Ectodermal cell (in vitro differentiated cells): ENCODE measurements at regions not wholly inside any gene's neighbourhood (a gene's known extent, or its start where the extent isn't known, plus 50 kb on each side); places are given as distances from the start of the nearest gene placed in this dataset.

ENCODE experiments used
- H3K27ac ChIP-seq: 2 replicates; pipeline ENCODE4 v1.7.0; 2013; ENCODE audit warnings: mild to moderate bottlenecking, low read depth, low read length; ENCODE audit not compliant: insufficient read depth, poor library complexity, severe bottlenecking
- H3K27me3 ChIP-seq: 2 replicates; pipeline ENCODE4 v1.7.0; 2013; ENCODE audit warnings: mild to moderate bottlenecking, low read length; ENCODE audit not compliant: insufficient read depth, control insufficient read depth, poor library complexity, severe bottlenecking
- H3K36me3 ChIP-seq: one replicate; pipeline ENCODE4 v1.7.0; 2013; ENCODE audit warnings: low read length; ENCODE audit not compliant: control insufficient read depth, insufficient read depth
- H3K4me1 ChIP-seq: one replicate; pipeline ENCODE4 v1.7.0; 2013; ENCODE audit warnings: low read length; ENCODE audit not compliant: control insufficient read depth, insufficient read depth
- H3K4me3 ChIP-seq: 2 replicates; pipeline ENCODE4 v1.7.0; 2013; ENCODE audit warnings: low read depth, low read length, control low read depth; ENCODE audit not compliant: insufficient read depth
- H3K9me3 ChIP-seq: 2 replicates; pipeline ENCODE4 v1.7.0; 2013; ENCODE audit warnings: mild to moderate bottlenecking, low read length, moderate library complexity; ENCODE audit not compliant: control insufficient read depth
- WGBS, 2 experiments: methylation state at CpG; one replicate each; pipeline ENCODE4 v1.1.7; 2013; ENCODE audit warnings: missing lambda C conversion rate in 2 of 2; 5-methylcytosine and 5-hydroxymethylcytosine counted together

DNA sequence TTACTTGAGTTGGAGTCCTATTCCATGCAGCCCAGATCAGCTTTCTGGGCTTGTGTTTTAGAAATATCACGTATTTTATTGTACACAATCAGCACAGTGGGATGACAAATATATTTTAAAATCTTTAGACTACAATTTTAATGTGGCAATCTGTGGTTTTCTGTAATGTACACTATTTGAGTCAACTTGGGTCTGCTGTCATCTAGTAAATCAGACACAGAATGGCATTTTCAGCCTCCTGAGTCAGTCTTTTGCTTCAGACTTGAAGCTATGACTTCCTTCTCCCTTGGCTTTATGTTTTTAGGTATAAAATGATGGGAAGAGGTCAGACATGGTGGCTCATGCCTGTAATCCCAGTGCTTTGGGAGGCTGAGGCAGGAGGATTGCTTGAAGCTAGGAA lies 232.1 kb downstream of the NECTIN3 start:
- no peak overlapping the region for H3K27ac ChIP-seq
- H3K27me3 ChIP-seq: no peaks in the 10 kb centered on the region
- WGBS, 2 experiments: 100% methylated on average over 1 of the region's 1 CpG
- H3K4me3 ChIP-seq: no peak overlapping the region
- no peaks in the 10 kb centered on the region for H3K36me3 ChIP-seq
- H3K4me1 ChIP-seq: peaks cover 3% of the 10 kb centered on the region
- H3K9me3 ChIP-seq: no peaks in the 10 kb centered on the region

DNA sequence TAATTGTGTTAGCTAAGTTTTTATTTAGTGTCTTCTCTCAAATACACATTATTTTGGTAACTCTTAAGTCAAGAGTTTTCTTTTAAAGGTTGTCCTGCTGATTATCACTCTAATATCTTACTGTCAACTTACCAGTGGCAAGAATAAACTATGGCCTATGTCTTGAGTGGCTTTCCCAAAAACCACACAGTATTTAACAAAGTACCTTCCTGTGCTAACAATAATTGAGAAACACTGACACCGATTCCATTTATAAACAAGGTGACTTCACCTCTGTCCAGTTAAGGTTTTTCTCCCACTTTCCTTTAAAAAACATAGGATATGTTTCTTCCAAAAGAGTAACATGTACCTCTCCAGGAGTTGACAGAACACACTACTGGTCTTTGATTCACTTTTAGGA lies 234.3 kb upstream of the CD96 start:
- Histone ChIP-seq H3K4me3 (no peak overlapping the region), H3K9me3 (no peaks in the 10 kb centered on the region), H3K27ac (no peak overlapping the region), H3K36me3 (no peaks in the 10 kb centered on the region), H3K4me1 (no peaks in the 10 kb centered on the region), H3K27me3 (no peaks in the 10 kb centered on the region)
- 94 to 95% methylated on average over 1 of the region's 1 CpG for WGBS, 2 experiments

GRCh38 chr3:111311126-111311525 lies 230.9 kb upstream of the CD96 start:
- no peaks in the 10 kb centered on the region for H3K27me3 ChIP-seq
- no peaks in the 10 kb centered on the region for H3K36me3 ChIP-seq
- H3K27ac ChIP-seq: no peak overlapping the region
- no peaks in the 10 kb centered on the region for H3K9me3 ChIP-seq
- H3K4me3 ChIP-seq: no peak overlapping the region
- no peaks in the 10 kb centered on the region for H3K4me1 ChIP-seq

- WGBS, 2 experiments: 94 to 95% methylated on average over 2 of the region's 2 CpGs
- no peaks in the 10 kb centered on the region for H3K27me3 ChIP-seq
- H3K9me3 ChIP-seq: no peaks in the 10 kb centered on the region
- no peaks in the 10 kb centered on the region for H3K4me1 ChIP-seq
- H3K36me3 ChIP-seq: no peaks in the 10 kb centered on the region
- no peak overlapping the region for H3K4me3 ChIP-seq
- H3K27ac ChIP-seq: no peak overlapping the region
Measured at GRCh38 chr3:111311709-111312235, 230.2 kb upstream of the CD96 start.

DNA sequence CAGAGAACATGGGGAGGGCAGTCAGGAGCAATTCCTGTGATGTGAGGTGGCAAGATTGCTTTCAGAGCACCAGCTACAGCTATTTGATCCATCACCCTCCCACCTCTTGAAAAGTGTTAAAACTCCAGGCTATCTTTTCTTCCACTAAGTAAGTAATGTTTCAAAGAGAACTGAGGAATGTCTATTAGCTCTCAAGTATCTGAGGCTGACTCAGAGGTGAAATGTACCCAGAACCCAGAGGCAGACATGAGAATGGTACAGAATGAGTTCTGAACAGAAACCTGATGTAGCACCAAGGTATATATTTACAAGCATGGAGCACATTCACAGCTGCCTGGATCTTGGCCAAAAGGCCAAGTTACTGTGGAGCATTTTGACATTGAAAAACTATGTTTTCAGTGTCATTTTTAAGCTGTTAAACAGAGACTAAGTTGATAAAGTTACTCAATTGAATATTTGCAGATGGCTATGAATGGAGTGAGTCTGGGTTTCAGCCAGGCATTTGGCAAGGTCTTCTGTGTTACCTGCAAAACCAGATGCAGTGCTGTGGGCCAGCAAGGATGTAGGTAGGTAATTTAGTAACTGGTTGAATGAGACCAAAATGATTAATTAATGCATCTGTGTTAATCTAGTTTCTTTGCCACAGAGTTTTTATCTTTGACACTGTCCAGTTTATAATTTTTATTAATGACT lies 227.7 kb upstream of the CD96 start:
- H3K27me3 ChIP-seq: no peaks in the 10 kb centered on the region
- no peak overlapping the region for H3K4me3 ChIP-seq
- no peaks in the 10 kb centered on the region for H3K4me1 ChIP-seq
- no peaks in the 10 kb centered on the region for H3K9me3 ChIP-seq
- H3K27ac ChIP-seq: no peak overlapping the region
- no peaks in the 10 kb centered on the region for H3K36me3 ChIP-seq

GRCh38 chr3:111314898-111315297 lies 227.1 kb upstream of the CD96 start:
- H3K36me3 ChIP-seq: no peaks in the 10 kb centered on the region
- 89 to 92% methylated on average over 5 of the region's 5 CpGs for WGBS, 2 experiments
- no peak overlapping the region for H3K4me3 ChIP-seq
- H3K27me3 ChIP-seq: no peaks in the 10 kb centered on the region
- no peak overlapping the region for H3K27ac ChIP-seq
- H3K9me3 ChIP-seq: no peaks in the 10 kb centered on the region
- H3K4me1 ChIP-seq: no peaks in the 10 kb centered on the region

DNA sequence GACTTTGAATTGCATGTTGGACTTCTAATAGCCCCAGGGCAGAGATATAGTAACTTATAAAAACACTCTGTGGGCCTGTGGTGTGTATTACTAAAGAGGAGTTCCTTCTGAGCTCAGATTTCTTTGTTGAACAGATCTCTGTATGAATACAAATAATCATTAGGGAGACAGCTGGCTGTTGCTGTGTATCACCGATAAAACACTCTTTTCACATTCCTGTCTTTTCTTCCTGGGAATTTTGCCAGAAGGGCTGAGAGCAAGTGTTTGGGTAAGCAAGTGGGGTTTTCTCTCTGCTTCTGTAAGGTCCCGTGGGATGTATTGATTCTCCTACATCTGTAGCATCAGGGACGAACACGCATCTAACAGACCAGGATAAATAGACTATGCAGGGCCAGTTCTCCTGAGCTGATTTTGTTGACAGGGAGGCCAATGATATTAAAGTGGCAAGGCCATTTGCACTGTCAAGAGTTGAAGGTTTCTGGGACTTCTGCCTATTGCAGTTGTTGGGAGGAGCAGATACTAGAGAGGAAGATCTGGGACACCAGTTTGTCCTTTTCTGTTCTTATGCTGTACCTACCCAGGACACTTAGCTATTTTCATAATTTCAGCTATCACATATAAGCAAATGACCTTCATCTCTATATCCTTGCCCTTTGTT lies 225.9 kb upstream of the CD96 start:
- 90 to 92% methylated on average over 4 of the region's 4 CpGs for WGBS, 2 experiments
- Histone ChIP-seq H3K4me3 (no peak overlapping the region), H3K36me3 (no peaks in the 10 kb centered on the region), H3K4me1 (no peaks in the 10 kb centered on the region), H3K9me3 (no peaks in the 10 kb centered on the region), H3K27ac (no peak overlapping the region), H3K27me3 (no peaks in the 10 kb centered on the region)

GRCh38 chr3:111318289-111318688 lies 223.7 kb upstream of the CD96 start:
- no peaks in the 10 kb centered on the region for H3K9me3 ChIP-seq
- H3K36me3 ChIP-seq: no peaks in the 10 kb centered on the region
- no peaks in the 10 kb centered on the region for H3K4me1 ChIP-seq
- no peak overlapping the region for H3K4me3 ChIP-seq
- H3K27ac ChIP-seq: no peak overlapping the region
- H3K27me3 ChIP-seq: no peaks in the 10 kb centered on the region
- WGBS, 2 experiments: 46 to 95% methylated on average over 1 to 2 of the region's 2 CpGs

DNA sequence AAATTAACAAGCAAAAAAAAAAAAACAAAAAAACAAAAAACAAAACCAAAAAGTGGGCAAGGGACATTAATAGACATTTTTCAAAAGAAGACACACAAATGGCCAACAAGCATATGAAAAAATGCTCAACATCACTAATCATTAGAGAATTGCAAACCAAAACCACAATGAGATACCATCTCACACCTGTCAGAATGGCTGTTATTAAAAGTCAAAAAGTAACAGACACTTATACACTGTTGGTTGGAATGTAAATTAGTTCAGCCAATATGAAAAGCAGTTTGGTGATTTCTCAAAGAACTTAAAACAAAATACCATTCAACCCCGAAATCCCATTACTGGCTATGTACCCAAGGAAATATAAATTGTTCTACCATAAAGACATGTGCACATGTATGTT lies 222.4 kb upstream of the CD96 start:
- WGBS, 2 experiments: 92% methylated on average over 1 of the region's 1 CpG; no CpG with 5 or more reads in 1 of the 2 experiments
- no peaks in the 10 kb centered on the region for H3K4me1 ChIP-seq
- H3K9me3 ChIP-seq: no peaks in the 10 kb centered on the region
- H3K36me3 ChIP-seq: no peaks in the 10 kb centered on the region
- H3K27ac ChIP-seq: no peak overlapping the region
- H3K27me3 ChIP-seq: no peaks in the 10 kb centered on the region
- no peak overlapping the region for H3K4me3 ChIP-seq

- Histone ChIP-seq H3K36me3 (no peaks in the 10 kb centered on the region), H3K4me3 (no peak overlapping the region), H3K9me3 (no peaks in the 10 kb centered on the region), H3K27ac (no peak overlapping the region), H3K4me1 (no peaks in the 10 kb centered on the region), H3K27me3 (no peaks in the 10 kb centered on the region)
- WGBS, 2 experiments: 90 to 91% methylated on average over 4 of the region's 4 CpGs
Measured at GRCh38 chr3:111321786-111322185, 220.2 kb upstream of the CD96 start.
